H1 (cell line): ENCODE measurements at regions not wholly inside any gene's neighbourhood (a gene's known extent, or its start where the extent isn't known, plus 50 kb on each side); places are given as distances from the start of the nearest gene placed in this dataset.

ENCODE experiments used
- CTCF ChIA-PET: fragments of 300-600 bp; sonication (Branson Sonifier 250); formaldehyde crosslinking; loops from one replicate; lab custom pipeline; 2021; ENCODE audit not compliant: partially characterized antibody; lab: Charles Lee
- POLR2A ChIA-PET: fragments of 300-600 bp; sonication (Branson Sonifier 250); formaldehyde crosslinking; loops from one replicate; lab custom pipeline; 2021; ENCODE audit warnings: inconsistent platforms; ENCODE audit not compliant: partially characterized antibody; lab: Charles Lee
- DNase-seq, 2 experiments: peaks; one replicate each; pipeline versions ENCODE4 v3.0.0 to v3.0.0-alpha.2; 2010 to 2022; ENCODE audit warnings: low spot score in 2 of 2, low read depth in 1 of 2, mixed read lengths in 1 of 2
- FAIRE-seq: peaks from 2 replicates; lab custom pipeline; 2011; peaks lifted over from hg19 to GRCh38; lab: Jason Lieb, UNC
- H2AFZ ChIP-seq: 2 replicates; pipeline ENCODE4 v1.8.1; 2012; ENCODE audit warnings: low read length, inconsistent platforms
- H2AK5ac ChIP-seq: 2 replicates; pipeline ENCODE4 v1.6.1; 2013; ENCODE audit warnings: low read depth, low read length
- H2BK120ac ChIP-seq: replicated peaks from 2 replicates; pipeline ENCODE3; 2013; ENCODE audit warnings: low read depth, low read length, inconsistent platforms
- H2BK12ac ChIP-seq: 2 replicates; pipeline ENCODE4 v1.6.1; 2013; ENCODE audit warnings: low read depth, low read length
- H2BK15ac ChIP-seq: 2 replicates; pipeline ENCODE4 v1.6.1; 2013; ENCODE audit warnings: low read length
- H2BK20ac ChIP-seq: 2 replicates; pipeline ENCODE4 v1.6.1; 2013; ENCODE audit warnings: low read length
- H2BK5ac ChIP-seq: 2 replicates; pipeline ENCODE4 v1.6.1; 2013; ENCODE audit warnings: low read depth, low read length
- H3K14ac ChIP-seq: 2 replicates; pipeline ENCODE4 v1.6.1; 2013; ENCODE audit warnings: inconsistent platforms; ENCODE audit not compliant: insufficient read length
- H3K18ac ChIP-seq: 2 replicates; pipeline ENCODE4 v1.6.1; 2013; ENCODE audit warnings: low read length; ENCODE audit errors: extremely low read depth
- H3K23ac ChIP-seq: 2 replicates; pipeline ENCODE4 v1.6.1; 2013; ENCODE audit warnings: inconsistent platforms; ENCODE audit not compliant: insufficient read length
- H3K23me2 ChIP-seq: 2 replicates; pipeline ENCODE4 v1.6.1; 2013; ENCODE audit warnings: low read depth, low read length
- H3K27ac ChIP-seq: 2 replicates; pipeline ENCODE4 v1.6.1; 2011; ENCODE audit warnings: low read depth, low read length, inconsistent platforms
- H3K27me3 ChIP-seq, 4 experiments: replicated peaks in 1 of 4; 1 replicate in 1 of 4; 2 replicates in 3 of 4; pipeline versions ENCODE4 v1.6.1 to v1.8.1; 2011 to 2013; ENCODE audit warnings: low read length in 3 of 4, mild to moderate bottlenecking in 3 of 4, inconsistent platforms in 2 of 4, mixed read lengths in 2 of 4, moderate library complexity in 1 of 4; ENCODE audit not compliant: control insufficient read depth in 3 of 4, insufficient read depth in 3 of 4; ENCODE audit errors: extremely low read depth in 1 of 4
- H3K36me3 ChIP-seq, 4 experiments: 2 replicates each; pipeline versions ENCODE4 v1.6.1 to v1.8.1; 2011 to 2013; ENCODE audit warnings: mild to moderate bottlenecking in 4 of 4, low read length in 3 of 4, moderate library complexity in 2 of 4, control low read depth in 1 of 4, inconsistent platforms in 1 of 4; ENCODE audit not compliant: insufficient read depth in 4 of 4, control insufficient read depth in 2 of 4
- H3K4ac ChIP-seq: replicated peaks from 2 replicates; pipeline ENCODE3; 2013; ENCODE audit warnings: low read length, low read depth, mixed read lengths, inconsistent platforms; ENCODE audit not compliant: insufficient read length
- H3K4me1 ChIP-seq, 4 experiments: replicated peaks in 1 of 4; 1 replicate in 1 of 4; 2 replicates in 3 of 4; pipeline versions ENCODE4 v1.6.1 to v1.8.1; 2011 to 2013; ENCODE audit warnings: low read length in 3 of 4, inconsistent platforms in 2 of 4, mixed read lengths in 1 of 4; ENCODE audit not compliant: insufficient read depth in 4 of 4, control insufficient read depth in 3 of 4
- H3K4me2 ChIP-seq, 2 experiments: 2 replicates each; pipeline versions ENCODE4 v1.6.1 to v1.8.1; 2011 to 2013; ENCODE audit warnings: low read depth in 2 of 2, low read length in 2 of 2, control low read depth in 1 of 2, inconsistent platforms in 1 of 2, mild to moderate bottlenecking in 1 of 2; ENCODE audit not compliant: insufficient read depth in 1 of 2
- H3K4me3 ChIP-seq, 4 experiments: fragments of 200-600, 300-600 bp in 1 of 4; sonication (generic), shearing (Covaris generic), sonication (Bioruptor Twin) in 1 of 4; 2 replicates each; pipeline versions ENCODE4 v1.5.1 to v1.8.1; 2011 to 2016; ENCODE audit warnings: low read length in 4 of 4, low read depth in 3 of 4, control low read depth in 2 of 4, inconsistent platforms in 2 of 4, mild to moderate bottlenecking in 2 of 4, mixed read lengths in 1 of 4, moderate library complexity in 1 of 4; ENCODE audit not compliant: insufficient read depth in 2 of 4; ENCODE audit errors: extremely low read depth in 1 of 4
- H3K56ac ChIP-seq: replicated peaks from 2 replicates; pipeline ENCODE3; 2013; ENCODE audit warnings: low read depth, mild to moderate bottlenecking, mixed read lengths, low read length, inconsistent platforms; ENCODE audit not compliant: insufficient read length
- H3K79me1 ChIP-seq: 2 replicates; pipeline ENCODE4 v1.6.1; 2013; ENCODE audit warnings: low read depth, low read length, control low read depth
- H3K79me2 ChIP-seq, 2 experiments: 2 replicates each; pipeline versions ENCODE4 v1.6.1 to v1.8.1; 2012 to 2013; ENCODE audit warnings: low read length in 2 of 2, mild to moderate bottlenecking in 2 of 2, inconsistent platforms in 1 of 2; ENCODE audit not compliant: insufficient read depth in 2 of 2, control insufficient read depth in 1 of 2
- H3K9ac ChIP-seq, 4 experiments: replicated peaks in 1 of 4; 1 replicate in 1 of 4; 2 replicates in 3 of 4; pipeline versions ENCODE4 v1.6.1 to v1.8.1; 2011 to 2013; ENCODE audit warnings: low read depth in 3 of 4, low read length in 3 of 4, control low read depth in 2 of 4, mild to moderate bottlenecking in 2 of 4, moderate library complexity in 2 of 4, inconsistent platforms in 1 of 4; ENCODE audit errors: extremely low read depth in 1 of 4
- H3K9me3 ChIP-seq, 2 experiments: 2 replicates each; pipeline versions ENCODE4 v1.6.1 to v1.8.1; 2012 to 2013; ENCODE audit warnings: mild to moderate bottlenecking in 2 of 2, moderate library complexity in 2 of 2, control low read depth in 1 of 2, inconsistent platforms in 1 of 2, low read depth in 1 of 2, low read length in 1 of 2, mixed read lengths in 1 of 2; ENCODE audit not compliant: insufficient read depth in 2 of 2
- H4K20me1 ChIP-seq, 2 experiments: replicated peaks in 1 of 2; 2 replicates each; pipeline versions ENCODE3 to v1.8.1; 2011 to 2013; ENCODE audit warnings: inconsistent platforms in 2 of 2, low read length in 2 of 2, mild to moderate bottlenecking in 1 of 2; ENCODE audit not compliant: insufficient read depth in 2 of 2, control insufficient read depth in 1 of 2
- H4K5ac ChIP-seq: 2 replicates; pipeline ENCODE4 v1.6.1; 2013; ENCODE audit warnings: low read length, low read depth, mixed read lengths, inconsistent platforms; ENCODE audit not compliant: insufficient read length
- H4K8ac ChIP-seq: 2 replicates; pipeline ENCODE4 v1.8.0; 2013; ENCODE audit warnings: mild to moderate bottlenecking, moderate library complexity, low read length, inconsistent platforms; ENCODE audit not compliant: insufficient read depth; ENCODE audit errors: extremely low read depth
- H4K91ac ChIP-seq: replicated peaks from 2 replicates; pipeline ENCODE3; 2013; ENCODE audit warnings: low read length, mixed read lengths, inconsistent platforms; ENCODE audit not compliant: insufficient read length
- ASH2L ChIP-seq: fragments of 200-600, 300-600 bp; sonication (generic); IDR thresholded peaks from one replicate; pipeline ENCODE4 v1.7.1; 2017; ENCODE audit warnings: low read length
- CHD1 ChIP-seq: IDR thresholded peaks from 2 replicates; pipeline ENCODE4 v1.6.1; 2012; ENCODE audit warnings: low read depth, low read length, improper control_type of control experiment
- CHD2 ChIP-seq: IDR thresholded peaks from 2 replicates; pipeline ENCODE4 v1.6.1; 2012; ENCODE audit warnings: low read length, improper control_type of control experiment
- EZH2 ChIP-seq: fragments of 200-600 bp; sonication (generic); IDR thresholded peaks from 2 replicates; pipeline ENCODE4 v1.7.1; 2012; ENCODE audit warnings: low read depth, mild to moderate bottlenecking, moderate library complexity, low read length, inconsistent platforms; ENCODE audit not compliant: severe bottlenecking
- FOSL1 ChIP-seq: IDR thresholded peaks from 2 replicates; pipeline ENCODE4 v1.6.1; 2011; ENCODE audit warnings: mild to moderate bottlenecking, low read depth, low read length, moderate library complexity; ENCODE audit not compliant: insufficient read depth
- JUN ChIP-seq: IDR thresholded peaks from 2 replicates; pipeline ENCODE4 v1.6.1; 2011; ENCODE audit warnings: low read depth, mild to moderate bottlenecking, improper control_type of control experiment, low read length
- JUND ChIP-seq: IDR thresholded peaks from 2 replicates; pipeline ENCODE4 v1.6.1; 2011; ENCODE audit warnings: mild to moderate bottlenecking, improper control_type of control experiment, low read length
- KDM1A ChIP-seq: fragments of 200-600, 300-600 bp; sonication (generic); IDR thresholded peaks from 2 replicates; pipeline ENCODE4 v1.7.1; 2016; ENCODE audit warnings: mild to moderate bottlenecking, low read length, borderline replicate concordance
- MAX ChIP-seq: IDR thresholded peaks from 2 replicates; pipeline ENCODE4 v1.6.1; 2012; ENCODE audit warnings: inconsistent platforms
- NANOG ChIP-seq: IDR thresholded peaks from 2 replicates; pipeline ENCODE4 v1.6.1; 2011; ENCODE audit warnings: low read length, low read depth, mild to moderate bottlenecking, inconsistent platforms; ENCODE audit not compliant: insufficient read depth, poor library complexity, severe bottlenecking
- POLR2A ChIP-seq, 2 experiments: IDR thresholded peaks; 1 replicate in 1 of 2; 2 replicates in 1 of 2; pipeline ENCODE4 v1.6.1; 2011; ENCODE audit warnings: low read depth in 2 of 2, low read length in 2 of 2, mild to moderate bottlenecking in 2 of 2; ENCODE audit errors: control extremely low read depth in 1 of 2
- POLR2AphosphoS5 ChIP-seq: IDR thresholded peaks from 2 replicates; pipeline ENCODE4 v1.6.1; 2011; ENCODE audit warnings: low read depth, low read length
- SAP30 ChIP-seq: fragments of 300-600 bp; sonication (generic); IDR thresholded peaks from 2 replicates; pipeline ENCODE4 v1.7.1; 2012; ENCODE audit warnings: low read length, moderate library complexity, mild to moderate bottlenecking, inconsistent platforms; ENCODE audit not compliant: insufficient read depth, insufficient replicate concordance
- SP2 ChIP-seq: IDR thresholded peaks from 2 replicates; pipeline ENCODE4 v1.6.1; 2012; ENCODE audit warnings: mild to moderate bottlenecking, low read length, inconsistent platforms
- TEAD4 ChIP-seq: IDR thresholded peaks from 2 replicates; pipeline ENCODE4 v1.6.1; 2012; ENCODE audit warnings: low read depth, low read length, inconsistent platforms, mixed read lengths
- YY1 ChIP-seq: IDR thresholded peaks from 2 replicates; pipeline ENCODE4 v1.6.1; 2011; ENCODE audit warnings: low read depth, mild to moderate bottlenecking, low read length
- WGBS, 2 experiments: shearing (Covaris generic) in 1 of 2; methylation state at CpG; one replicate each; pipeline versions ENCODE4 v1.1.6 to v1.1.7; 2013 to 2015; ENCODE audit warnings: low lambda C conversion rate in 2 of 2, mixed read lengths in 2 of 2, inconsistent platforms in 1 of 2, low coverage in 1 of 2, missing lambda C conversion rate in 1 of 2; ENCODE audit not compliant: insufficient replicate concordance in 2 of 2, insufficient coverage in 1 of 2, insufficient read length in 1 of 2; ENCODE audit errors: extremely low coverage in 1 of 2, missing lambda C conversion rate in 1 of 2; 5-methylcytosine and 5-hydroxymethylcytosine counted together

- Histone ChIP-seq H3K56ac (no peak overlapping the region), H4K8ac (no peak overlapping the region), H3K23me2 (no peaks in the 10 kb centered on the region), H2BK15ac (no peak overlapping the region), H3K79me2 (no peaks in the 10 kb centered on the region), H3K9me3 (no peaks in the 10 kb centered on the region), H2AFZ (no peak overlapping the region), H3K4me2 (no peak overlapping the region), H3K14ac (no peak overlapping the region), H3K4ac (no peak overlapping the region), H3K23ac (no peak overlapping the region), H2BK5ac (no peak overlapping the region), H3K36me3 (no peaks in the 10 kb centered on the region), H3K4me1 (no peaks in the 10 kb centered on the region; a peak in 1 of 7 replicates), H4K5ac (no peak overlapping the region), H2AK5ac (no peak overlapping the region), H3K4me3 (no peak overlapping the region), H2BK120ac (no peak overlapping the region), H3K9ac (no peak overlapping the region)
- POLR2A ChIA-PET, result no interaction called here
- WGBS, 2 experiments, result 94% methylated on average over 1 of the region's 1 CpG; no CpG with 5 or more reads in 1 of the 2 experiments
- CTCF ChIA-PET, result no interaction called here
- no peak for DNase-seq
- no peak for TF ChIP-seq ASH2L
- TF ChIP-seq SAP30, result no peak
- no peak for TF ChIP-seq EZH2
- no peak for TF ChIP-seq POLR2A (IDR thresholded peaks at IDR 0.05; ENCODE audit: control extremely low read depth in 1 of 2, low read depth in 2 of 2, low read length in 2 of 2)
- TF ChIP-seq KDM1A, result no peak
- TF ChIP-seq TEAD4, result no peak
- TF ChIP-seq CHD2, result no peak
- no peak for TF ChIP-seq JUND
- no peak for TF ChIP-seq FOSL1
- no peak for TF ChIP-seq YY1
- no peak for TF ChIP-seq JUN
- no peak for TF ChIP-seq NANOG
- no peak for TF ChIP-seq MAX
- no peak for TF ChIP-seq SP2
- no peak for TF ChIP-seq POLR2AphosphoS5
- TF ChIP-seq CHD1, result no peak
- TF ChIP-seq, all 59 proteins: peak for 0
- FAIRE-seq, result no peak
- H2BK20ac ChIP-seq, result no peak overlapping the region
- no peaks in the 10 kb centered on the region for H4K20me1 ChIP-seq
- no peak overlapping the region for H3K27ac ChIP-seq
- H4K91ac ChIP-seq, result no peak overlapping the region
- no peak overlapping the region for H2BK12ac ChIP-seq
- H3K79me1 ChIP-seq, result no peaks in the 10 kb centered on the region
- no peak overlapping the region for H3K18ac ChIP-seq
- no peaks in the 10 kb centered on the region for H3K27me3 ChIP-seq
These were observed 534.4 kb downstream of the SPRY1 start for GRCh38 chr4:123930996-123931395.
